HepG2 (cell line): ENCODE measurements at regions not wholly inside any gene's neighbourhood (a gene's known extent, or its start where the extent isn't known, plus 50 kb on each side); places are given as distances from the start of the nearest gene placed in this dataset.

ENCODE experiments used
- ATAC-seq: fragments of 200-7000 bp; cut with Tn5 transposase; 3 replicates; pipeline ENCODE4 v1.9.1; 2020; ENCODE audit warnings: mild to moderate bottlenecking, moderate library complexity
- BruUV-seq: library from RNA; stranded (reverse); fragments of 400-500 nt; replicated peaks from 2 replicates; lab custom pipeline; 2021; lab: Mats Ljungman, UMichigan
- CTCF ChIA-PET: fragments of 300-600 bp; formaldehyde crosslinking; extraction: SDS; loops from one replicate; lab custom pipeline; 2021; ENCODE audit warnings: low total read pairs, inconsistent platforms, low intra/inter-chr PET ratio; lab: Yijun Ruan, JAX
- POLR2A ChIA-PET: fragments of 350-600 bp; sonication (Branson Sonifier 250); formaldehyde crosslinking; loops from one replicate; lab custom pipeline; 2020; ENCODE audit warnings: antibody characterized with exemption, inconsistent platforms; lab: Yijun Ruan, JAX
- DNase-seq: peaks from one replicate; pipeline ENCODE4 v3.0.0-alpha.2; 2015; ENCODE audit warnings: low spot score
- FAIRE-seq: peaks from 3 replicates; lab custom pipeline; 2011; peaks lifted over from hg19 to GRCh38; lab: Jason Lieb, UNC
- H2AFZ ChIP-seq: one replicate; pipeline ENCODE4 v1.6.1; 2011; ENCODE audit warnings: low read length, inconsistent platforms
- H3K27ac ChIP-seq: fragments of 300-600 bp; 3 replicates; pipeline ENCODE4 v1.8.0; 2011; ENCODE audit warnings: mixed run types, mild to moderate bottlenecking, mixed read lengths, low read length, inconsistent platforms; ENCODE audit not compliant: insufficient read depth; ENCODE audit errors: extremely low read length
- H3K27me3 ChIP-seq, 2 experiments: fragments of 200-600 bp in 1 of 2; 2 replicates in 1 of 2; 3 replicates in 1 of 2; pipeline versions ENCODE4 v1.6.0 to v1.8.0; 2011; ENCODE audit warnings: low read length in 2 of 2, mild to moderate bottlenecking in 2 of 2, moderate library complexity in 2 of 2, inconsistent platforms in 1 of 2; ENCODE audit not compliant: insufficient read depth in 2 of 2, control insufficient read depth in 1 of 2
- H3K36me3 ChIP-seq, 2 experiments: fragments of 200-600 bp in 1 of 2; replicated peaks in 1 of 2; 2 replicates in 1 of 2; 3 replicates in 1 of 2; pipeline versions ENCODE4 v1.5.1 to v1.8.0; 2011; ENCODE audit warnings: low read length in 2 of 2, inconsistent platforms in 1 of 2; ENCODE audit not compliant: insufficient read depth in 2 of 2, control insufficient read depth in 1 of 2
- H3K4me1 ChIP-seq: 2 replicates; pipeline ENCODE4 v1.5.1; 2012; ENCODE audit warnings: low read length, inconsistent platforms; ENCODE audit not compliant: insufficient read depth
- H3K4me2 ChIP-seq: 2 replicates; pipeline ENCODE4 v1.6.0; 2011; ENCODE audit warnings: low read depth, low read length, inconsistent platforms
- H3K4me3 ChIP-seq, 3 experiments: fragments of 200-600 bp in 1 of 3; sonication (generic), shearing (Covaris generic) in 1 of 3; replicated peaks in 1 of 3; 2 replicates each; pipeline ENCODE4 v1.5.1; 2011 to 2016; ENCODE audit warnings: low read length in 3 of 3, inconsistent platforms in 2 of 3, low read depth in 2 of 3, mild to moderate bottlenecking in 2 of 3, control low read depth in 1 of 3, mixed read lengths in 1 of 3; ENCODE audit not compliant: insufficient read depth in 1 of 3
- H3K79me2 ChIP-seq: one replicate; pipeline ENCODE4 v1.6.1; 2011; ENCODE audit warnings: low read length, inconsistent platforms; ENCODE audit not compliant: insufficient read depth
- H3K9ac ChIP-seq: 2 replicates; pipeline ENCODE4 v1.6.0; 2011; ENCODE audit warnings: mild to moderate bottlenecking, low read depth, low read length, inconsistent platforms; ENCODE audit not compliant: insufficient read depth
- H3K9me3 ChIP-seq: 2 replicates; pipeline ENCODE4 v1.5.1; 2012; ENCODE audit warnings: mild to moderate bottlenecking, low read length
- H4K20me1 ChIP-seq: 2 replicates; pipeline ENCODE4 v1.6.0; 2011; ENCODE audit warnings: inconsistent platforms, mild to moderate bottlenecking, low read length, moderate library complexity; ENCODE audit not compliant: insufficient read depth
- HNF4G ChIP-seq, 2 experiments: sonication (generic) in 1 of 2; formaldehyde crosslinking in 1 of 2; IDR thresholded peaks; 2 replicates each; pipeline versions ENCODE4 v1.4.0 to v1.6.1; 2011 to 2020; ENCODE audit warnings: borderline replicate concordance in 2 of 2, low read depth in 2 of 2, mild to moderate bottlenecking in 2 of 2, low read length in 1 of 2, missing genetic modification reagents in 1 of 2, moderate library complexity in 1 of 2
- IRF2 ChIP-seq: IDR thresholded peaks from 2 replicates; pipeline ENCODE4 v1.6.1; 2018; ENCODE audit warnings: missing genetic modification reagents, missing compliant biosample characterization
- MAFK ChIP-seq, 2 experiments: IDR thresholded peaks in 1 of 2; conservative IDR thresholded peaks in 1 of 2; 2 replicates each; pipeline ENCODE4 v1.6.1; 2011; ENCODE audit warnings: improper control_type of control experiment in 2 of 2, low read length in 2 of 2
- RBFOX2 ChIP-seq: fragments of 200-400 bp; formaldehyde crosslinking; IDR thresholded peaks from 2 replicates; pipeline ENCODE4 v1.6.1; 2017; ENCODE audit warnings: low read depth, mild to moderate bottlenecking, low read length
- WGBS: methylation state at CpG from one replicate; pipeline ENCODE4 v1.1.6; 2017; ENCODE audit warnings: low lambda C conversion rate; 5-methylcytosine and 5-hydroxymethylcytosine counted together
- in situ Hi-C: cut with HindIII; loops from 2 replicates; pipeline ENCODE4 v1.10.0; 2017; ENCODE audit warnings: low pct_unique_long_range_greater_than_20kb; ENCODE audit not compliant: extremely low pct_ligation_motif_present
- intact Hi-C: fragments of 100-400 bp; cut with micrococcal nuclease; formaldehyde crosslinking; loops from one replicate; pipeline ENCODE4 v1.10.0; 2022; ENCODE audit not compliant: unreplicated experiment

DNA sequence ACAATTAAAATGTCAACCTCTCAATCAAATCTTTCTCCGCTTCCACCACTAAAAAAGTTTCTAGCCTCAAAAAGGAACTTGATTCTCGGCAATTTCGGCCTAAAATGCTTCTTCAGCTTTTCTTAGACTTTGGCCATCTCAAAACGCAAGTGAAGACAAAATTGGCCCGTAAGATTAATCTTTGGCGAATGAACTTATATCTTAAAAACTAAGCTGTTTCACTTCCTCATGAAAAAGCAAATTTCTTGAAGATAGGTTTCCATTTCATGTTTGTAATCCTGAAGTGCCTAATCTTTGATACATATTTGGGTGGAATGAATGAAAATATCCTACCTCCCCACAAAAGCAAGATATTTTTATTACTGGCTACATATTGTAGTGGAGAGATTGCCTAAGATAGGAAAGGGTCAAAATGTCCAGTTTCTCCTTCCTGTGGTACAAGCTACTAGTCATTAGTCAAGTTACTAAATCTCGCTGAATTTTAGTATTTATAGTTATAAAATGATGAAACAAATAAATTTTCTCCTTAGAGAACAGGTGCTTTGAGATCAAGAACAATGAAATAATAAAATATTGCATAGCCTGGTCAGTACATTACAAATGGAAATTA, 85.4 kb upstream of the ZEB2 start:
- ATAC-seq (no peak), DNase-seq (no peak), FAIRE-seq (no peak)
- POLR2A ChIA-PET: no interaction called here
- Histone ChIP-seq H3K9ac (no peak overlapping the region), H3K36me3 (no peaks in the 10 kb centered on the region), H4K20me1 (no peaks in the 10 kb centered on the region), H3K27ac (no peak overlapping the region), H3K79me2 (no peaks in the 10 kb centered on the region), H3K27me3 (no peaks in the 10 kb centered on the region), H3K4me1 (no peaks in the 10 kb centered on the region), H3K4me3 (no peak overlapping the region), H2AFZ (no peak overlapping the region), H3K4me2 (no peak overlapping the region), H3K9me3 (no peaks in the 10 kb centered on the region)
- TF ChIP-seq IRF2 (CRISPR knock-in tag): no peak
- 0 out of 4 replicates have a peak, but pooled peaks of 1 of the 2 experiments have one; percentile 2 for TF ChIP-seq MAFK (conservative IDR thresholded peaks at IDR 0.05 in 1 of 2, IDR thresholded peaks at IDR 0.05 in 1 of 2; ENCODE audit: low read length in 2 of 2)
- CTCF ChIA-PET: no interaction called here
- in situ Hi-C loops (no loop called here), intact Hi-C loops (no loop called here)
- 15% methylated on average over 7 of the region's 7 CpGs for WGBS
- BruUV-seq: no TSS peak

GRCh38 chr2:144603334-144603733, 83.4 kb upstream of the ZEB2 start:
- BruUV-seq: no TSS peak
- ChIA-PET POLR2A (no interaction called here), CTCF (no interaction called here)
- no peaks in the 10 kb centered on the region for H3K4me1 ChIP-seq
- no peak for FAIRE-seq
- no peaks in the 10 kb centered on the region for H3K27me3 ChIP-seq
- no peak overlapping the region for H2AFZ ChIP-seq
- no peak overlapping the region for H3K9ac ChIP-seq
- WGBS: 3% methylated on average over 2 of the region's 2 CpGs
- H3K4me3 ChIP-seq: no peak overlapping the region
- in situ Hi-C loops (no loop called here), intact Hi-C loops (no loop called here)
- no peak for ATAC-seq
- DNase-seq: no peak
- no peaks in the 10 kb centered on the region for H3K79me2 ChIP-seq
- H4K20me1 ChIP-seq: no peaks in the 10 kb centered on the region
- no peaks in the 10 kb centered on the region for H3K36me3 ChIP-seq
- no peak overlapping the region for H3K27ac ChIP-seq
- no peak overlapping the region for H3K4me2 ChIP-seq
- no peaks in the 10 kb centered on the region for H3K9me3 ChIP-seq
- TF ChIP-seq HNF4G (IDR thresholded peaks at IDR 0.05; ENCODE audit: borderline replicate concordance, low read depth, low read length): no peak
- TF ChIP-seq HNF4G (CRISPR knock-in tag; IDR thresholded peaks at IDR 0.05; ENCODE audit: borderline replicate concordance, low read depth): no peak
- no peak for TF ChIP-seq RBFOX2
